Right lobe of liver (tissue), 4 donors: ENCODE measurements at regions not wholly inside any gene's neighbourhood (a gene's known extent, or its start where the extent isn't known, plus 50 kb on each side); places are given as distances from the start of the nearest gene placed in this dataset.

Source experiments
- POLR2A ChIP-seq: fragments of 450-650 bp; IDR thresholded peaks from one replicate; pipeline ENCODE4 v1.6.1; 2017; ENCODE audit warnings: antibody characterized with exemption, mild to moderate bottlenecking
- TF ChIP-seq, protein P1 (sequence below), 4 donors: fragments of 200-600 bp in 3 of 4; fragments of 450-650 bp in 1 of 4; IDR thresholded peaks; one replicate each; pipeline versions ENCODE4 v1.5.1 to v1.8.0; 2016 to 2022; ENCODE audit warnings: antibody characterized with exemption in 4 of 4, mild to moderate bottlenecking in 2 of 4
- donor health status: DM: no; HTN: no; CAD: no.
- donor health status: DM: no; HTN: no; CAD: no.
- donor health status: DM: no; HTN: yes; CAD: no.

DNA sequence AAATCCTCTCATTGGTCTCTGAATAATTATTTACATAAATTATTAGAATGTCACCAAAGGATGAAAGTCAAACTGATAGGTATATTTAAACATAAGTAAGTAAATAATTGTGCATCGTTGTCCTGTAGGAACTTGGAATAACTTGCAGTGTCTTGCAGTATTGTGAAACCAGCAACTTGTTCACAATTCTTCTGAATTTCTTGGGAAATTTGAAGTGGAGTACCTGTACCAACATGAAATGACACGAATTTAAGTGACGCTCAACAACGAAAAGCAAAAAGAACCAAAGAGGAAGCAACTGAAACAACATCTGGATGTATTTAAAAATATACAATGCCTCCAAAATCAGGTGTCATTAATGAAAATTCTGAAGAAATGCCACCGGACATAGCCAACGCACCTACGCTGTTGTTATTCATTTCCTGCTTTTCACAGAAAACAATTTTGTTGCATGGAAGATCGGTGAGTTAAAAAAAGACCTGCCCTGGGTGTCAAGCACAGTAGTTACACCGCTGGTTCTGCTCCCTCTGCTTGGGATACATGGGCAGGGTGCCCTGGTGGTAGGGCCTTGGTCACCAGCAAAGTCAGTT lies 112.5 kb downstream of the RPLP1 start:
- TF ChIP-seq, protein P1, sequence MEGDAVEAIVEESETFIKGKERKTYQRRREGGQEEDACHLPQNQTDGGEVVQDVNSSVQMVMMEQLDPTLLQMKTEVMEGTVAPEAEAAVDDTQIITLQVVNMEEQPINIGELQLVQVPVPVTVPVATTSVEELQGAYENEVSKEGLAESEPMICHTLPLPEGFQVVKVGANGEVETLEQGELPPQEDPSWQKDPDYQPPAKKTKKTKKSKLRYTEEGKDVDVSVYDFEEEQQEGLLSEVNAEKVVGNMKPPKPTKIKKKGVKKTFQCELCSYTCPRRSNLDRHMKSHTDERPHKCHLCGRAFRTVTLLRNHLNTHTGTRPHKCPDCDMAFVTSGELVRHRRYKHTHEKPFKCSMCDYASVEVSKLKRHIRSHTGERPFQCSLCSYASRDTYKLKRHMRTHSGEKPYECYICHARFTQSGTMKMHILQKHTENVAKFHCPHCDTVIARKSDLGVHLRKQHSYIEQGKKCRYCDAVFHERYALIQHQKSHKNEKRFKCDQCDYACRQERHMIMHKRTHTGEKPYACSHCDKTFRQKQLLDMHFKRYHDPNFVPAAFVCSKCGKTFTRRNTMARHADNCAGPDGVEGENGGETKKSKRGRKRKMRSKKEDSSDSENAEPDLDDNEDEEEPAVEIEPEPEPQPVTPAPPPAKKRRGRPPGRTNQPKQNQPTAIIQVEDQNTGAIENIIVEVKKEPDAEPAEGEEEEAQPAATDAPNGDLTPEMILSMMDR (IDR thresholded peaks at IDR 0.05) = no peak
- TF ChIP-seq POLR2A = no peak
